PC-3 (cell line): ENCODE measurements at regions not wholly inside any gene's neighbourhood (a gene's known extent, or its start where the extent isn't known, plus 50 kb on each side); places are given as distances from the start of the nearest gene placed in this dataset.
"Not testable (repeated sequence)": the region's sequence is repeated elsewhere in the genome, so short reads cannot be mapped to it uniquely, and the experiment has no call there.

Experiments used
- ATAC-seq: fragments of 200-7000 bp; cut with Tn5 transposase; 2 replicates; pipeline ENCODE4 v1.9.1; 2020; ENCODE audit warnings: mild to moderate bottlenecking, moderate library complexity
- BruUV-seq: library from RNA; stranded (reverse); fragments of 400-500 nt; replicated peaks from 2 replicates; lab custom pipeline; 2021; lab: Mats Ljungman, UMichigan
- CTCF ChIA-PET: fragments of 300-600 bp; sonication (Branson Sonifier 250); formaldehyde crosslinking; loops from one replicate; lab custom pipeline; 2022; ENCODE audit warnings: antibody characterized with exemption; lab: Charles Lee
- POLR2A ChIA-PET: fragments of 300-600 bp; sonication (Branson Sonifier 250); formaldehyde crosslinking; loops from one replicate; lab custom pipeline; 2022; ENCODE audit warnings: antibody characterized with exemption; ENCODE audit not compliant: unreplicated experiment; lab: Charles Lee
- DNase-seq: peaks from one replicate; pipeline ENCODE4 v3.0.0-alpha.2; 2015
- H2AFZ ChIP-seq: fragments of 300-600 bp; sonication (generic); 2 replicates; pipeline ENCODE4 v1.6.0; 2016; ENCODE audit warnings: antibody characterized with exemption, low read length
- H3F3A ChIP-seq: fragments of 300-600 bp; sonication (generic); one replicate; pipeline ENCODE4 v1.6.0; 2017; ENCODE audit warnings: antibody characterized with exemption, low read length, control low read depth, mild to moderate bottlenecking; ENCODE audit not compliant: unreplicated experiment
- H3K27ac ChIP-seq: fragments of 300-600 bp; sonication (generic); 2 replicates; pipeline ENCODE4 v1.5.1; 2016; ENCODE audit warnings: mild to moderate bottlenecking, low read length
- H3K27me3 ChIP-seq: fragments of 300-600 bp; sonication (generic); 2 replicates; pipeline ENCODE4 v1.6.1; 2016; ENCODE audit warnings: low read length, mixed read lengths
- H3K36me3 ChIP-seq: fragments of 300-600 bp; sonication (generic); 2 replicates; pipeline ENCODE4 v1.6.1; 2016; ENCODE audit warnings: low read depth, mixed run types, low read length, mixed read lengths
- H3K4me1 ChIP-seq: fragments of 300-600 bp; sonication (generic); 2 replicates; pipeline ENCODE4 v1.5.1; 2016; ENCODE audit warnings: low read length; ENCODE audit not compliant: insufficient read depth
- H3K4me2 ChIP-seq: fragments of 300-600 bp; sonication (generic); 2 replicates; pipeline ENCODE4 v1.6.0; 2016; ENCODE audit warnings: low read length
- H3K4me3 ChIP-seq: fragments of 300-600 bp; sonication (generic); 2 replicates; pipeline ENCODE4 v1.5.1; 2016; ENCODE audit warnings: mild to moderate bottlenecking, low read length, mixed read lengths
- H3K79me2 ChIP-seq: fragments of 300-600 bp; sonication (generic); 2 replicates; pipeline ENCODE4 v1.6.1; 2017; ENCODE audit warnings: low read length, mixed read lengths
- H3K9ac ChIP-seq: fragments of 300-600 bp; sonication (generic); 2 replicates; pipeline ENCODE4 v1.6.0; 2016; ENCODE audit warnings: mild to moderate bottlenecking, low read length
- H3K9me2 ChIP-seq: fragments of 300-600 bp; sonication (generic); replicated peaks from 2 replicates; pipeline ENCODE4 v1.6.1; 2016; ENCODE audit warnings: mixed run types, low read length, mixed read lengths
- H3K9me3 ChIP-seq: fragments of 300-600 bp; sonication (generic); 2 replicates; pipeline ENCODE4 v1.6.1; 2016; ENCODE audit warnings: low read length, mixed read lengths
- H4K20me1 ChIP-seq: fragments of 300-600 bp; sonication (generic); 2 replicates; pipeline ENCODE4 v1.6.1; 2016; ENCODE audit warnings: low read length, mixed read lengths
- EZH2 ChIP-seq: fragments of 300-600 bp; sonication (generic); IDR thresholded peaks from one replicate; pipeline ENCODE4 v1.6.1; 2017; ENCODE audit warnings: antibody characterized with exemption, mild to moderate bottlenecking, low read length; ENCODE audit not compliant: unreplicated experiment
- EZH2phosphoT487 ChIP-seq: fragments of 300-600 bp; sonication (generic); IDR thresholded peaks from 2 replicates; pipeline ENCODE4 v1.6.1; 2018; ENCODE audit warnings: mild to moderate bottlenecking, antibody characterized with exemption, low read length, borderline replicate concordance
- intact Hi-C: fragments of 100-400 bp; cut with micrococcal nuclease; formaldehyde crosslinking; loops from 2 replicates; pipeline ENCODE4 v1.9.0; 2023
- TF ChIP-seq, protein P1 (sequence below): fragments of 300-600 bp; sonication (generic); conservative IDR thresholded peaks from 2 replicates; pipeline ENCODE4 v1.5.1; 2017; ENCODE audit warnings: antibody characterized with exemption, low read depth, mild to moderate bottlenecking, low read length

DNA sequence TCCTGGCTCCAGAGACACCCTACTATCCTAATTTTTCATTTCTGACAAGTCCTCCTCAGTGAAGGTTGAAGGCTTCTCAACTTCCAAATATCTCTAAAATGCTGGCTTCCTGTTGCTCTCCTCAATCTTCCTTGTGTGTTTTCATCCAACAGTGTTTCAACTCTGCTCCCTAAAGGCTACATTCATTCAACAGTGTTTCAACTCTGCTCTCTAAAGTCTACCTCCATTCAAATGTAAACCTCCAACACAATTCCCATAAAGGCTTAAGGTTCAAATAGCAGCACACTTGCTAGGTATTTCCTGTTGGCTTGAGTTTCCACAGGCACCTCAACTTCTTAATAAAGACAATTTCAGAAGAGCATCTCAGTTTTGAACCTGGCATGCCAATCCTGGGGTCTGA lies 164.8 kb downstream of the HINT1 start:
- TF ChIP-seq, protein P1, sequence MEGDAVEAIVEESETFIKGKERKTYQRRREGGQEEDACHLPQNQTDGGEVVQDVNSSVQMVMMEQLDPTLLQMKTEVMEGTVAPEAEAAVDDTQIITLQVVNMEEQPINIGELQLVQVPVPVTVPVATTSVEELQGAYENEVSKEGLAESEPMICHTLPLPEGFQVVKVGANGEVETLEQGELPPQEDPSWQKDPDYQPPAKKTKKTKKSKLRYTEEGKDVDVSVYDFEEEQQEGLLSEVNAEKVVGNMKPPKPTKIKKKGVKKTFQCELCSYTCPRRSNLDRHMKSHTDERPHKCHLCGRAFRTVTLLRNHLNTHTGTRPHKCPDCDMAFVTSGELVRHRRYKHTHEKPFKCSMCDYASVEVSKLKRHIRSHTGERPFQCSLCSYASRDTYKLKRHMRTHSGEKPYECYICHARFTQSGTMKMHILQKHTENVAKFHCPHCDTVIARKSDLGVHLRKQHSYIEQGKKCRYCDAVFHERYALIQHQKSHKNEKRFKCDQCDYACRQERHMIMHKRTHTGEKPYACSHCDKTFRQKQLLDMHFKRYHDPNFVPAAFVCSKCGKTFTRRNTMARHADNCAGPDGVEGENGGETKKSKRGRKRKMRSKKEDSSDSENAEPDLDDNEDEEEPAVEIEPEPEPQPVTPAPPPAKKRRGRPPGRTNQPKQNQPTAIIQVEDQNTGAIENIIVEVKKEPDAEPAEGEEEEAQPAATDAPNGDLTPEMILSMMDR, result no peak
- TF ChIP-seq EZH2phosphoT487, result no peak
- TF ChIP-seq EZH2, result no peak
- H3K79me2 ChIP-seq, result no peaks in the 10 kb centered on the region
- H3K27ac ChIP-seq, result no peak overlapping the region
- ChIA-PET CTCF (no interaction called here), POLR2A (no interaction called here)
- no peaks in the 10 kb centered on the region for H3K36me3 ChIP-seq
- no peaks in the 10 kb centered on the region for H3K9me2 ChIP-seq
- no peaks in the 10 kb centered on the region for H3K27me3 ChIP-seq
- no peak overlapping the region for H2AFZ ChIP-seq
- H3K9me3 ChIP-seq, result no peaks in the 10 kb centered on the region
- ATAC-seq, result no peak
- intact Hi-C loops, result loop anchor here (10.0 kb wide), 1 partner anchor 895 kb away; no protein-coding TSS in a partner anchor
- no peak for DNase-seq
- no peaks in the 10 kb centered on the region for H3F3A ChIP-seq
- no peaks in the 10 kb centered on the region for H3K4me1 ChIP-seq
- no TSS peak for BruUV-seq
- H3K4me2 ChIP-seq, result no peak overlapping the region
- H3K9ac ChIP-seq, result no peak overlapping the region
- H4K20me1 ChIP-seq, result no peaks in the 10 kb centered on the region
- H3K4me3 ChIP-seq, result no peak overlapping the region

DNA sequence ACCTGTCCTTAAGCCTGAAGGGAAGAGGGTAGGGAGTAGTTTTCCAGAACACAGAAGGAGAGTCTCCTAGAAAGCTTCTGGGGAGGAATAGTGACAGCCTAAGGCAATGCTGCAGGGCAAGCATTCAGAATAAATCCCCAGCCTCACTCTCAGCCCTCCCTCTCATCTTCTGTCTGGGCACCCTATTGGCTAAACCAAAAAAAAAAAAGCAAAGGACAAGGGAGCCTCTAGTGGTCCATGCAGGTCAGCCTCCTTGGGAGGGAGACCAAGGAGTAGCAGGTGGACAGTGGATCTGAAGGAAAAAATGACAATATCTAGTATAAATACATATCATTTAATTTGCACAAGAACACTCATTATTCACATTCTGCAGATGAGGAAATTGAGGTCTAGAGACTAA lies 168.3 kb downstream of the HINT1 start:
- intact Hi-C loops, H3K9me2 ChIP-seq, H3K9ac ChIP-seq, H3K36me3 ChIP-seq, H3K4me1 ChIP-seq, H4K20me1 ChIP-seq, H3K79me2 ChIP-seq, H2AFZ ChIP-seq, H3K27ac ChIP-seq, H3K9me3 ChIP-seq, H3F3A ChIP-seq, ATAC-seq, H3K4me3 ChIP-seq, DNase-seq, H3K4me2 ChIP-seq, BruUV-seq, H3K27me3 ChIP-seq: not testable (repeated sequence)
- ChIA-PET CTCF (interaction anchor here (0.6 kb wide), 1 partner anchor 65 kb away, joined by 3 read pairs; no protein-coding TSS in a partner anchor), POLR2A (interaction anchor here (0.6 kb wide), 1 partner anchor 1079 kb away, joined by 4 read pairs; no protein-coding TSS in a partner anchor)

DNA sequence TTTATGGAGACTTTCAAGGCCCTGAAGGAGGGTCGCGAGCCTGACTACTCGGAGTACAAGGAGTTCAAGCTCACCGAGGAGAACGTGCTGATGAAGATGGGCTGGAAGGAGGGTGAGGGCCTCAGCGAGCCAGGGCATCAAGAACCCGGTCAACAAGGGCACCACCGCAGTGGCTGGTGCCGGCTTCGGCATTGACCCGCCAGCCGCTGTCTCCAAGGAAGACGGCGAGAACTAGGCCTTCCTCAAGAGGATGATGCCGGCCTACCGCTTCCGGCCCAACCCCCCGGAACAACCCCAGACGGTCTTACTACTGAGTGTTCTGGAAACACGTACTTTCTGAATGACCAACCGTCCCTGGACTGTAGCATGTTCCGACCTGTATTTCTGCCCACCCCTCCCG lies 169.2 kb downstream of the HINT1 start:
- Histone ChIP-seq H3K9ac (no peak overlapping the region), H3K79me2 (no peaks in the 10 kb centered on the region), H3F3A (no peaks in the 10 kb centered on the region), H3K27ac (no peak overlapping the region), H3K4me2 (no peak overlapping the region), H3K27me3 (no peaks in the 10 kb centered on the region), H3K36me3 (no peaks in the 10 kb centered on the region), H3K4me1 (no peaks in the 10 kb centered on the region), H3K9me2 (no peaks in the 10 kb centered on the region), H2AFZ (no peak overlapping the region), H3K9me3 (no peaks in the 10 kb centered on the region), H3K4me3 (no peak overlapping the region), H4K20me1 (no peaks in the 10 kb centered on the region)
- DNase-seq (no peak), ATAC-seq (no peak)
- CTCF ChIA-PET, result no interaction called here
- POLR2A ChIA-PET, result no interaction called here
- TF ChIP-seq EZH2 (no peak), EZH2phosphoT487 (no peak)
- TF ChIP-seq, protein P1, result no peak
- no TSS peak for BruUV-seq
- intact Hi-C loops, result no loop called here
